K562 (cell line): ENCODE measurements at regions not wholly inside any gene's neighbourhood (a gene's known extent, or its start where the extent isn't known, plus 50 kb on each side); places are given as distances from the start of the nearest gene placed in this dataset.

Experiments
- CEBPB ChIP-seq: fragments of 450-650 bp; IDR thresholded peaks from 2 replicates; pipeline ENCODE4 v1.6.1; 2016; ENCODE audit warnings: missing genetic modification characterization, missing compliant biosample characterization
- CTCF ChIP-seq, 3 experiments: IDR thresholded peaks in 2 of 3; conservative IDR thresholded peaks in 1 of 3; 2 replicates each; pipeline ENCODE4 v1.5.1; 2011 to 2012; ENCODE audit warnings: low read length in 3 of 3, mild to moderate bottlenecking in 3 of 3, control low read depth in 2 of 3, improper control_type of control experiment in 1 of 3, inconsistent platforms in 1 of 3, low read depth in 1 of 3, mixed read lengths in 1 of 3, moderate library complexity in 1 of 3; ENCODE audit not compliant: insufficient read depth in 2 of 3
- JUN ChIP-seq, 2 experiments: sonication (generic) in 1 of 2; formaldehyde crosslinking in 1 of 2; IDR thresholded peaks; 2 replicates each; pipeline versions ENCODE4 v1.6.1 to v1.8.0; 2012 to 2022; ENCODE audit warnings: borderline replicate concordance in 2 of 2, mild to moderate bottlenecking in 2 of 2, improper control_type of control experiment in 1 of 2, low read depth in 1 of 2, low read length in 1 of 2, missing genetic modification reagents in 1 of 2
- MAFG ChIP-seq: fragments of 450-650 bp; conservative IDR thresholded peaks from 2 replicates; pipeline ENCODE4 v1.6.1; 2016; ENCODE audit warnings: missing genetic modification characterization, missing compliant biosample characterization
- MLLT1 ChIP-seq, 2 experiments: fragments of 450-650 bp; IDR thresholded peaks; 2 replicates each; pipeline ENCODE4 v1.6.1; 2016
- NFATC3 ChIP-seq: fragments of 450-650 bp; IDR thresholded peaks from 2 replicates; pipeline ENCODE4 v1.6.1; 2017; ENCODE audit warnings: mild to moderate bottlenecking
- NFYB ChIP-seq: IDR thresholded peaks from 2 replicates; pipeline ENCODE4 v1.6.1; 2011; ENCODE audit warnings: mild to moderate bottlenecking, moderate library complexity; ENCODE audit not compliant: insufficient read length; ENCODE audit errors: extremely low read depth
- POLR2AphosphoS5 ChIP-seq: IDR thresholded peaks from 2 replicates; pipeline ENCODE4 v1.6.1; 2011; ENCODE audit warnings: mild to moderate bottlenecking, low read depth, low read length, moderate library complexity; ENCODE audit not compliant: control insufficient read depth, insufficient read depth
- RAD21 ChIP-seq, 2 experiments: fragments of 250-450 bp in 1 of 2; fragments of 450-650 bp in 1 of 2; sonication (Bioruptor Pico) in 1 of 2; formaldehyde crosslinking in 1 of 2; IDR thresholded peaks in 1 of 2; conservative IDR thresholded peaks in 1 of 2; 2 replicates each; pipeline versions ENCODE4 v1.4.0 to v1.8.0; 2020 to 2022; ENCODE audit warnings: mild to moderate bottlenecking in 2 of 2, moderate library complexity in 1 of 2
- YY1 ChIP-seq, 3 experiments: IDR thresholded peaks; 2 replicates each; pipeline ENCODE4 v1.6.1; 2011; ENCODE audit warnings: low read length in 2 of 3, mild to moderate bottlenecking in 2 of 3, moderate library complexity in 2 of 3, borderline replicate concordance in 1 of 3, control low read depth in 1 of 3, low read depth in 1 of 3; ENCODE audit not compliant: insufficient read depth in 3 of 3, insufficient replicate concordance in 2 of 3, control insufficient read depth in 1 of 3, insufficient read length in 1 of 3; ENCODE audit errors: extremely low read depth in 1 of 3
- ZNF766 ChIP-seq: fragments of 200-800 bp; sonication (Bioruptor generic); conservative IDR thresholded peaks from 2 replicates; pipeline ENCODE4 v1.6.1; 2016; ENCODE audit warnings: missing genetic modification characterization, missing compliant biosample characterization

DNA sequence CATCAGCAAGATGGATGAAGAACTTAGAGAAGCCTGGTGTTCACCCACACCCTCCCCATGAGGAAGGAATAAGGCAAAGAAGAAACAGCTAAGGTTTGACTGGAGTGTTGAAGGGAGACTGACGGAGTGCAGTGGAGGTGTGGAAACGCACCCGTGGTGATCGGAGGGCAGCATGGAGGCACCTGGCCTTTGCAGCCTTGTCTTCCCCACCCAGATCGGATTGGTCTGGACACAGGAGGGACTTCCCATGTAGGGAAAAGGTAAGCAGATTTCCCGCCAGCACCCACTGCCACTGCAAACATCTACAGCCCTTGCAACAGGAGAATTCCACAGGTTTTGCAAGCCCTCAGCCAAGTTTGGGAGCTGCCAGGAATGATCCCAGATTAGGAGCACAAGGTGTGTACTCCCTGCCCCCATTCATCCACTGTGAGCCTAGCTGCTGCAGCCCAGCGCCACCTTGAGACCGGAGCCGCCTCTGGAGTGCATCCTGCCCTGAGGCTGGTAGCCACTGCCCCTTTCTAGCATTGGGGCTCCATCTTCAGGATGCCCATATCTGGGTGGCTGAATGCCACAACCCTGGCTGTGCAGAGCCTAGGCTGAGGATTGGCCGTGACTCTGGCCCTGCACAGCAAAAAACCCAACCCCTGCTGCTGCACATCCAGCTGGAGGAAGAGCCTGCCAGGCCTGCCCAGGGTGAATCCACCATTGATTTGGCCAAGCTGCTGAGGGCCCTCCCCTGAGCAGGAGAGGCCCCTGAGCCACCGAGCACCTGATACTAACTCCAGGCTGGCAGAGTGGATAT, 411.1 kb downstream of the TMEM121 start:
- no peak for TF ChIP-seq RAD21 (CRISPR knock-in tag; conservative IDR thresholded peaks at IDR 0.05 in 1 of 2, IDR thresholded peaks at IDR 0.05 in 1 of 2)
- TF ChIP-seq JUN (IDR thresholded peaks at IDR 0.05; ENCODE audit: borderline replicate concordance, low read depth, low read length) = no peak
- no peak for TF ChIP-seq JUN (CRISPR knock-in tag; IDR thresholded peaks at IDR 0.05; ENCODE audit: borderline replicate concordance)
- no peak for TF ChIP-seq POLR2AphosphoS5
- no peak for TF ChIP-seq NFYB
- TF ChIP-seq NFATC3 = no peak
- TF ChIP-seq ZNF766 (CRISPR knock-in tag) = no peak
- TF ChIP-seq CTCF (IDR thresholded peaks at IDR 0.05 in 2 of 3, conservative IDR thresholded peaks at IDR 0.05 in 1 of 3; ENCODE audit: insufficient read depth in 2 of 3, low read depth in 1 of 3, low read length in 3 of 3) = no peak
- TF ChIP-seq MAFG (tag) = no peak
- TF ChIP-seq MLLT1 (IDR thresholded peaks at IDR 0.05) = no peak
- no peak for TF ChIP-seq CEBPB
- no peak for TF ChIP-seq YY1 (IDR thresholded peaks at IDR 0.05; ENCODE audit: borderline replicate concordance in 1 of 3, control insufficient read depth in 1 of 3, extremely low read depth in 1 of 3, insufficient read depth in 3 of 3, insufficient read length in 1 of 3, insufficient replicate concordance in 2 of 3, low read depth in 1 of 3, low read length in 2 of 3)
